GM13977 (cell line): ENCODE measurements at regions not wholly inside any gene's neighbourhood (a gene's known extent, or its start where the extent isn't known, plus 50 kb on each side); places are given as distances from the start of the nearest gene placed in this dataset.

Experiments
- DNase-seq: peaks from one replicate; pipeline ENCODE4 v3.0.0; 2012; ENCODE audit warnings: low spot score
- CTCF ChIP-seq: IDR thresholded peaks from 2 replicates; pipeline ENCODE4 v1.5.1; 2012; ENCODE audit warnings: mild to moderate bottlenecking, control low read depth; ENCODE audit not compliant: insufficient read depth; ENCODE audit errors: extremely low read depth, missing control alignments
- in situ Hi-C: fragments of 300-500 bp; cut with MboI; formaldehyde crosslinking; loops from one replicate; pipeline ENCODE4 v1.12.0; 2022; ENCODE audit warnings: low sequenced_read_pairs, low pct_unique_long_range_greater_than_20kb, mixed read lengths, inconsistent platforms; ENCODE audit not compliant: unreplicated experiment

GRCh38 chr9:99305124-99305523 lies 83.0 kb downstream of the SEC61B start:
- no peak for DNase-seq
- TF ChIP-seq CTCF = no peak
- in situ Hi-C loops = no loop called here

- in situ Hi-C loops = no loop called here
Observed at GRCh38 chr9:99305820-99306811, 84.0 kb downstream of the SEC61B start.

GRCh38 chr9:99307851-99308250 lies 85.8 kb downstream of the SEC61B start:
- no peak for TF ChIP-seq CTCF
- DNase-seq = no peak
- in situ Hi-C loops = no loop called here

More at GRCh38 chr9:99305820-99306811, 84.0 kb downstream of the SEC61B start:
- TF ChIP-seq CTCF = no peak
- DNase-seq = no peak

- in situ Hi-C loops = no loop called here
- TF ChIP-seq CTCF = no peak
- DNase-seq = peak; percentile 43
Observed at GRCh38 chr9:99309141-99309939, 87.3 kb downstream of the SEC61B start.

GRCh38 chr9:99312736-99313135 lies 90.7 kb downstream of the SEC61B start:
- in situ Hi-C loops = no loop called here
- no peak for DNase-seq
- no peak for TF ChIP-seq CTCF

GRCh38 chr9:99319048-99319447 lies 97.0 kb downstream of the SEC61B start:
- in situ Hi-C loops = no loop called here
- DNase-seq = no peak
- no peak for TF ChIP-seq CTCF
